H1 (cell line): ENCODE measurements at regions not wholly inside any gene's neighbourhood (a gene's known extent, or its start where the extent isn't known, plus 50 kb on each side); places are given as distances from the start of the nearest gene placed in this dataset.

Source experiments
- CTCF ChIA-PET: fragments of 300-600 bp; sonication (Branson Sonifier 250); formaldehyde crosslinking; loops from one replicate; lab custom pipeline; 2021; ENCODE audit not compliant: partially characterized antibody; lab: Charles Lee
- POLR2A ChIA-PET: fragments of 300-600 bp; sonication (Branson Sonifier 250); formaldehyde crosslinking; loops from one replicate; lab custom pipeline; 2021; ENCODE audit warnings: inconsistent platforms; ENCODE audit not compliant: partially characterized antibody; lab: Charles Lee
- DNase-seq, 2 experiments: peaks; one replicate each; pipeline versions ENCODE4 v3.0.0 to v3.0.0-alpha.2; 2010 to 2022; ENCODE audit warnings: low spot score in 2 of 2, low read depth in 1 of 2, mixed read lengths in 1 of 2
- FAIRE-seq: peaks from 2 replicates; lab custom pipeline; 2011; peaks lifted over from hg19 to GRCh38; lab: Jason Lieb, UNC
- H2AFZ ChIP-seq: 2 replicates; pipeline ENCODE4 v1.8.1; 2012; ENCODE audit warnings: low read length, inconsistent platforms
- H2AK5ac ChIP-seq: 2 replicates; pipeline ENCODE4 v1.6.1; 2013; ENCODE audit warnings: low read depth, low read length
- H2BK120ac ChIP-seq: replicated peaks from 2 replicates; pipeline ENCODE3; 2013; ENCODE audit warnings: low read depth, low read length, inconsistent platforms
- H2BK12ac ChIP-seq: 2 replicates; pipeline ENCODE4 v1.6.1; 2013; ENCODE audit warnings: low read depth, low read length
- H2BK15ac ChIP-seq: 2 replicates; pipeline ENCODE4 v1.6.1; 2013; ENCODE audit warnings: low read length
- H2BK20ac ChIP-seq: 2 replicates; pipeline ENCODE4 v1.6.1; 2013; ENCODE audit warnings: low read length
- H2BK5ac ChIP-seq: 2 replicates; pipeline ENCODE4 v1.6.1; 2013; ENCODE audit warnings: low read depth, low read length
- H3K14ac ChIP-seq: 2 replicates; pipeline ENCODE4 v1.6.1; 2013; ENCODE audit warnings: inconsistent platforms; ENCODE audit not compliant: insufficient read length
- H3K18ac ChIP-seq: 2 replicates; pipeline ENCODE4 v1.6.1; 2013; ENCODE audit warnings: low read length; ENCODE audit errors: extremely low read depth
- H3K23ac ChIP-seq: 2 replicates; pipeline ENCODE4 v1.6.1; 2013; ENCODE audit warnings: inconsistent platforms; ENCODE audit not compliant: insufficient read length
- H3K23me2 ChIP-seq: 2 replicates; pipeline ENCODE4 v1.6.1; 2013; ENCODE audit warnings: low read depth, low read length
- H3K27ac ChIP-seq: 2 replicates; pipeline ENCODE4 v1.6.1; 2011; ENCODE audit warnings: low read depth, low read length, inconsistent platforms
- H3K27me3 ChIP-seq, 4 experiments: replicated peaks in 1 of 4; 1 replicate in 1 of 4; 2 replicates in 3 of 4; pipeline versions ENCODE4 v1.6.1 to v1.8.1; 2011 to 2013; ENCODE audit warnings: low read length in 3 of 4, mild to moderate bottlenecking in 3 of 4, inconsistent platforms in 2 of 4, mixed read lengths in 2 of 4, moderate library complexity in 1 of 4; ENCODE audit not compliant: control insufficient read depth in 3 of 4, insufficient read depth in 3 of 4; ENCODE audit errors: extremely low read depth in 1 of 4
- H3K36me3 ChIP-seq, 4 experiments: 2 replicates each; pipeline versions ENCODE4 v1.6.1 to v1.8.1; 2011 to 2013; ENCODE audit warnings: mild to moderate bottlenecking in 4 of 4, low read length in 3 of 4, moderate library complexity in 2 of 4, control low read depth in 1 of 4, inconsistent platforms in 1 of 4; ENCODE audit not compliant: insufficient read depth in 4 of 4, control insufficient read depth in 2 of 4
- H3K4ac ChIP-seq: replicated peaks from 2 replicates; pipeline ENCODE3; 2013; ENCODE audit warnings: low read length, low read depth, mixed read lengths, inconsistent platforms; ENCODE audit not compliant: insufficient read length
- H3K4me1 ChIP-seq, 4 experiments: replicated peaks in 1 of 4; 1 replicate in 1 of 4; 2 replicates in 3 of 4; pipeline versions ENCODE4 v1.6.1 to v1.8.1; 2011 to 2013; ENCODE audit warnings: low read length in 3 of 4, inconsistent platforms in 2 of 4, mixed read lengths in 1 of 4; ENCODE audit not compliant: insufficient read depth in 4 of 4, control insufficient read depth in 3 of 4
- H3K4me2 ChIP-seq, 2 experiments: 2 replicates each; pipeline versions ENCODE4 v1.6.1 to v1.8.1; 2011 to 2013; ENCODE audit warnings: low read depth in 2 of 2, low read length in 2 of 2, control low read depth in 1 of 2, inconsistent platforms in 1 of 2, mild to moderate bottlenecking in 1 of 2; ENCODE audit not compliant: insufficient read depth in 1 of 2
- H3K4me3 ChIP-seq, 4 experiments: fragments of 200-600, 300-600 bp in 1 of 4; sonication (generic), shearing (Covaris generic), sonication (Bioruptor Twin) in 1 of 4; 2 replicates each; pipeline versions ENCODE4 v1.5.1 to v1.8.1; 2011 to 2016; ENCODE audit warnings: low read length in 4 of 4, low read depth in 3 of 4, control low read depth in 2 of 4, inconsistent platforms in 2 of 4, mild to moderate bottlenecking in 2 of 4, mixed read lengths in 1 of 4, moderate library complexity in 1 of 4; ENCODE audit not compliant: insufficient read depth in 2 of 4; ENCODE audit errors: extremely low read depth in 1 of 4
- H3K56ac ChIP-seq: replicated peaks from 2 replicates; pipeline ENCODE3; 2013; ENCODE audit warnings: low read depth, mild to moderate bottlenecking, mixed read lengths, low read length, inconsistent platforms; ENCODE audit not compliant: insufficient read length
- H3K79me1 ChIP-seq: 2 replicates; pipeline ENCODE4 v1.6.1; 2013; ENCODE audit warnings: low read depth, low read length, control low read depth
- H3K79me2 ChIP-seq, 2 experiments: 2 replicates each; pipeline versions ENCODE4 v1.6.1 to v1.8.1; 2012 to 2013; ENCODE audit warnings: low read length in 2 of 2, mild to moderate bottlenecking in 2 of 2, inconsistent platforms in 1 of 2; ENCODE audit not compliant: insufficient read depth in 2 of 2, control insufficient read depth in 1 of 2
- H3K9ac ChIP-seq, 4 experiments: replicated peaks in 1 of 4; 1 replicate in 1 of 4; 2 replicates in 3 of 4; pipeline versions ENCODE4 v1.6.1 to v1.8.1; 2011 to 2013; ENCODE audit warnings: low read depth in 3 of 4, low read length in 3 of 4, control low read depth in 2 of 4, mild to moderate bottlenecking in 2 of 4, moderate library complexity in 2 of 4, inconsistent platforms in 1 of 4; ENCODE audit errors: extremely low read depth in 1 of 4
- H3K9me3 ChIP-seq, 2 experiments: 2 replicates each; pipeline versions ENCODE4 v1.6.1 to v1.8.1; 2012 to 2013; ENCODE audit warnings: mild to moderate bottlenecking in 2 of 2, moderate library complexity in 2 of 2, control low read depth in 1 of 2, inconsistent platforms in 1 of 2, low read depth in 1 of 2, low read length in 1 of 2, mixed read lengths in 1 of 2; ENCODE audit not compliant: insufficient read depth in 2 of 2
- H4K20me1 ChIP-seq, 2 experiments: replicated peaks in 1 of 2; 2 replicates each; pipeline versions ENCODE3 to v1.8.1; 2011 to 2013; ENCODE audit warnings: inconsistent platforms in 2 of 2, low read length in 2 of 2, mild to moderate bottlenecking in 1 of 2; ENCODE audit not compliant: insufficient read depth in 2 of 2, control insufficient read depth in 1 of 2
- H4K5ac ChIP-seq: 2 replicates; pipeline ENCODE4 v1.6.1; 2013; ENCODE audit warnings: low read length, low read depth, mixed read lengths, inconsistent platforms; ENCODE audit not compliant: insufficient read length
- H4K8ac ChIP-seq: 2 replicates; pipeline ENCODE4 v1.8.0; 2013; ENCODE audit warnings: mild to moderate bottlenecking, moderate library complexity, low read length, inconsistent platforms; ENCODE audit not compliant: insufficient read depth; ENCODE audit errors: extremely low read depth
- H4K91ac ChIP-seq: replicated peaks from 2 replicates; pipeline ENCODE3; 2013; ENCODE audit warnings: low read length, mixed read lengths, inconsistent platforms; ENCODE audit not compliant: insufficient read length
- PHF8 ChIP-seq: fragments of 200-600 bp; sonication (generic); conservative IDR thresholded peaks from 2 replicates; pipeline ENCODE4 v1.7.1; 2012; ENCODE audit warnings: low read depth, mild to moderate bottlenecking, inconsistent platforms, low read length, moderate library complexity
- RBBP5 ChIP-seq: IDR thresholded peaks from 2 replicates; pipeline ENCODE4 v1.7.1; 2012; ENCODE audit warnings: low read depth, mild to moderate bottlenecking, inconsistent platforms, low read length, moderate library complexity, borderline replicate concordance
- SP1 ChIP-seq: IDR thresholded peaks from 2 replicates; pipeline ENCODE4 v1.6.1; 2011; ENCODE audit warnings: low read depth, low read length
- SP2 ChIP-seq: IDR thresholded peaks from 2 replicates; pipeline ENCODE4 v1.6.1; 2012; ENCODE audit warnings: mild to moderate bottlenecking, low read length, inconsistent platforms
- SRF ChIP-seq: IDR thresholded peaks from 2 replicates; pipeline ENCODE4 v1.6.1; 2011; ENCODE audit warnings: mild to moderate bottlenecking, low read depth, low read length, moderate library complexity
- SUZ12 ChIP-seq: fragments of 200-600 bp; sonication (generic); IDR thresholded peaks from 2 replicates; pipeline ENCODE4 v1.6.1; 2012; ENCODE audit warnings: mild to moderate bottlenecking, inconsistent platforms, low read length, moderate library complexity, mixed read lengths
- TAF1 ChIP-seq: IDR thresholded peaks from 2 replicates; pipeline ENCODE4 v1.6.1; 2011; ENCODE audit warnings: mild to moderate bottlenecking, low read depth, low read length
- TAF7 ChIP-seq: optimal IDR thresholded peaks from 2 replicates; pipeline ENCODE3; 2011; ENCODE audit warnings: low read depth, mild to moderate bottlenecking, inconsistent platforms, low read length, moderate library complexity, borderline replicate concordance
- WGBS, 2 experiments: shearing (Covaris generic) in 1 of 2; methylation state at CpG; one replicate each; pipeline versions ENCODE4 v1.1.6 to v1.1.7; 2013 to 2015; ENCODE audit warnings: low lambda C conversion rate in 2 of 2, mixed read lengths in 2 of 2, inconsistent platforms in 1 of 2, low coverage in 1 of 2, missing lambda C conversion rate in 1 of 2; ENCODE audit not compliant: insufficient replicate concordance in 2 of 2, insufficient coverage in 1 of 2, insufficient read length in 1 of 2; ENCODE audit errors: extremely low coverage in 1 of 2, missing lambda C conversion rate in 1 of 2; 5-methylcytosine and 5-hydroxymethylcytosine counted together
- TF ChIP-seq, protein P1 (sequence below): IDR thresholded peaks from 2 replicates; pipeline ENCODE4 v1.6.1; 2012; ENCODE audit warnings: inconsistent platforms

DNA sequence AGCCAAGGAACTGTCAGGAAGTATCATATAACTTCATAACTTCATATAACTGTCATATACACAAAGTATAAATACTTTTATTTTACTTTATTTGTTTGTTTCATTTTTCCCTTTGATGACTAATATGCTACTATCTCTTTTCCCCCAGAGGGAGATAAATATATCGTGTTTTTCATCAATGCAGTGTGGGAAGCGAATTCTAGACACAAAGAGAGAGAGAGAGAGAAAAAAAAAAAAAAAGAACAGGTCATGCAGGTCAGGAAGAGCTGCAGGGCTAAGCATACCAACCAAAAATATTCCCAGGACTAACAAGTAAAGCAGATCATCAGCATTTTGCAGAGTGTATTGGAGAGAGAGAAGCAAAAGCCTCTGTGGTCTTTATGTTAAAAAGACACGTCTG is 1849.2 kb downstream of the STIM2 start:
- TF ChIP-seq TAF7, result no peak
- TF ChIP-seq TAF1, result no peak
- no peak for TF ChIP-seq SP1
- TF ChIP-seq, protein P1, sequence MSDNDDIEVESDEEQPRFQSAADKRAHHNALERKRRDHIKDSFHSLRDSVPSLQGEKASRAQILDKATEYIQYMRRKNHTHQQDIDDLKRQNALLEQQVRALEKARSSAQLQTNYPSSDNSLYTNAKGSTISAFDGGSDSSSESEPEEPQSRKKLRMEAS, result no peak
- no peak for TF ChIP-seq SRF
- no peak for TF ChIP-seq PHF8
- TF ChIP-seq SUZ12, result no peak
- no peak for TF ChIP-seq SP2
- no peak for TF ChIP-seq RBBP5
- POLR2A ChIA-PET, result no interaction called here

More for the DNA sequence above, 1849.2 kb downstream of the STIM2 start:
- H4K5ac ChIP-seq, result no peak overlapping the region
- no peak overlapping the region for H2BK20ac ChIP-seq
- no peaks in the 10 kb centered on the region for H3K27me3 ChIP-seq
- no peak overlapping the region for H2BK5ac ChIP-seq
- H3K4me2 ChIP-seq, result no peak overlapping the region
- H4K8ac ChIP-seq, result no peak overlapping the region
- no peak overlapping the region for H2BK120ac ChIP-seq
- H3K4me3 ChIP-seq, result no peak overlapping the region
- H3K23me2 ChIP-seq, result no peaks in the 10 kb centered on the region
- peaks cover 3 to 6% of the 10 kb centered on the region in 2 experiments; a peak in 2 of 4 replicates for H3K9me3 ChIP-seq
- no peak overlapping the region for H3K14ac ChIP-seq
- CTCF ChIA-PET, result no interaction called here
- H3K4ac ChIP-seq, result no peak overlapping the region
- H2AK5ac ChIP-seq, result no peak overlapping the region
- no peaks in the 10 kb centered on the region for H3K79me1 ChIP-seq
- no peak overlapping the region for H3K9ac ChIP-seq
- 95% methylated on average over 3 of the region's 3 CpGs; no CpG with 5 or more reads in 1 of the 2 experiments for WGBS, 2 experiments
- no peak overlapping the region for H3K23ac ChIP-seq
- no peak overlapping the region for H2AFZ ChIP-seq
- H2BK12ac ChIP-seq, result no peak overlapping the region
- no peaks in the 10 kb centered on the region for H3K4me1 ChIP-seq
- no peaks in the 10 kb centered on the region; a peak in 1 of 8 replicates for H3K36me3 ChIP-seq
- H4K91ac ChIP-seq, result no peak overlapping the region
- FAIRE-seq (no peak), DNase-seq (no peak)
- no peak overlapping the region for H3K27ac ChIP-seq
- no peak overlapping the region for H3K56ac ChIP-seq
- H3K79me2 ChIP-seq, result no peaks in the 10 kb centered on the region
- no peaks in the 10 kb centered on the region for H4K20me1 ChIP-seq
- H3K18ac ChIP-seq, result no peak overlapping the region
- no peak overlapping the region for H2BK15ac ChIP-seq
